PC-9 (cell line): ENCODE measurements at regions not wholly inside any gene's neighbourhood (a gene's known extent, or its start where the extent isn't known, plus 50 kb on each side); places are given as distances from the start of the nearest gene placed in this dataset.

Experiments
- BruUV-seq: library from RNA; stranded (reverse); fragments of 400-500 nt; replicated peaks from 2 replicates; lab custom pipeline; 2021; lab: Mats Ljungman, UMichigan
- CTCF ChIA-PET: fragments of 300-600 bp; sonication (Branson Sonifier 250); formaldehyde crosslinking; loops from one replicate; lab custom pipeline; 2022; ENCODE audit warnings: antibody characterized with exemption; lab: Charles Lee
- POLR2A ChIA-PET: fragments of 300-600 bp; sonication (Branson Sonifier 250); formaldehyde crosslinking; loops from one replicate; lab custom pipeline; 2022; ENCODE audit warnings: antibody characterized with exemption; ENCODE audit not compliant: unreplicated experiment; lab: Charles Lee
- DNase-seq, 2 experiments: peaks; one replicate each; pipeline versions ENCODE4 v3.0.0 to v3.0.0-alpha.2; 2015 to 2022; ENCODE audit warnings: mixed read lengths in 1 of 2
- H2AFZ ChIP-seq: fragments of 200-600 bp; sonication (generic); 2 replicates; pipeline ENCODE4 v1.8.1; 2017; ENCODE audit warnings: antibody characterized with exemption
- H3F3A ChIP-seq: fragments of 200-600 bp; sonication (generic); 2 replicates; pipeline ENCODE4 v1.8.1; 2017; ENCODE audit warnings: antibody characterized with exemption, mild to moderate bottlenecking, low read depth; ENCODE audit not compliant: insufficient read depth
- H3K27ac ChIP-seq: fragments of 200-600 bp; sonication (generic); 2 replicates; pipeline ENCODE4 v1.6.1; 2016; ENCODE audit warnings: mixed run types
- H3K27me3 ChIP-seq: fragments of 200-600 bp; sonication (generic); 2 replicates; pipeline ENCODE4 v1.6.1; 2016; ENCODE audit warnings: low read depth, mixed run types; ENCODE audit not compliant: insufficient read depth
- H3K36me3 ChIP-seq: fragments of 200-600 bp; sonication (generic); 2 replicates; pipeline ENCODE4 v1.6.1; 2016; ENCODE audit warnings: low read depth, mixed run types
- H3K4me1 ChIP-seq: fragments of 200-600 bp; sonication (generic); replicated peaks from 2 replicates; pipeline ENCODE4 v1.6.1; 2016; ENCODE audit warnings: mixed run types; ENCODE audit not compliant: insufficient read depth
- H3K4me2 ChIP-seq: fragments of 200-600 bp; sonication (generic); 2 replicates; pipeline ENCODE4 v1.6.1; 2017; ENCODE audit warnings: mixed run types
- H3K4me3 ChIP-seq: fragments of 200-600 bp; sonication (generic); 2 replicates; pipeline ENCODE4 v1.6.1; 2016; ENCODE audit warnings: mixed run types
- H3K79me2 ChIP-seq: fragments of 200-600 bp; sonication (generic); 2 replicates; pipeline ENCODE4 v1.6.1; 2017; ENCODE audit warnings: low read depth, mixed run types
- H3K9me2 ChIP-seq: fragments of 200-600 bp; sonication (generic); 2 replicates; pipeline ENCODE4 v1.8.1; 2017; ENCODE audit warnings: mild to moderate bottlenecking; ENCODE audit not compliant: insufficient read depth
- H3K9me3 ChIP-seq: fragments of 200-600 bp; sonication (generic); 2 replicates; pipeline ENCODE4 v1.8.1; 2016; ENCODE audit warnings: low read depth; ENCODE audit not compliant: insufficient read depth
- H4K20me1 ChIP-seq: fragments of 200-600 bp; sonication (generic); 2 replicates; pipeline ENCODE4 v1.8.1; 2017; ENCODE audit not compliant: insufficient read depth
- CTCF ChIP-seq: fragments of 200-600 bp; sonication (generic); conservative IDR thresholded peaks from 2 replicates; pipeline ENCODE4 v1.6.1; 2017; ENCODE audit warnings: mixed run types, antibody characterized with exemption, mild to moderate bottlenecking, moderate library complexity
- EZH2 ChIP-seq: fragments of 200-600 bp; sonication (generic); IDR thresholded peaks from 2 replicates; pipeline ENCODE4 v1.8.0; 2017; ENCODE audit warnings: antibody characterized with exemption, low read depth
- intact Hi-C: fragments of 100-400 bp; cut with micrococcal nuclease; formaldehyde crosslinking; loops from one replicate; pipeline ENCODE4 v1.10.0; 2022; ENCODE audit not compliant: unreplicated experiment

DNA sequence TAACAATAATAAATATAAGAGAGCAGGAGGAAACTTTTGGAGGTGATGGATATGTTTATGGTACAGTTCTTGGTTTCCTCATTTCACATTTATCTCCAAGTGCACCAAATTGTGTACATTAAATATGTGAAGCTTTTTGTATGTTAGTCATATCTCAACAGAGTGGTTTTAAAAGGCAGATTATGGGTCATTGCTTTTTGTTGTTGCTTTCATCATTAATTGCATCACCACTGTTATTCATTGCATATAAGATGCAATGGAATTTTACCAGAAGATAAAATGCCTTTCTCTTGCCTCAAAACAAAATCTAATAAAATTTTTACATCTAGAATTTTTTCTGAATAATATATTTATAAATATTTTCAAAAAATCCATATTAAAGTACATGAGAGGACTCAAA, 1198.9 kb upstream of the GBE1 start:
- no peaks in the 10 kb centered on the region for H3K4me1 ChIP-seq
- TF ChIP-seq EZH2, result no peak
- no peak for TF ChIP-seq CTCF
- CTCF ChIA-PET, result no interaction called here
- no peaks in the 10 kb centered on the region for H3K9me3 ChIP-seq
- H3F3A ChIP-seq, result no peaks in the 10 kb centered on the region
- H3K79me2 ChIP-seq, result no peaks in the 10 kb centered on the region
- intact Hi-C loops, result no loop called here
- no peak overlapping the region for H3K27ac ChIP-seq
- BruUV-seq, result no TSS peak
- H3K27me3 ChIP-seq, result no peaks in the 10 kb centered on the region
- no peak overlapping the region for H3K4me2 ChIP-seq
- no peaks in the 10 kb centered on the region for H4K20me1 ChIP-seq
- no peaks in the 10 kb centered on the region for H3K9me2 ChIP-seq
- POLR2A ChIA-PET, result no interaction called here
- H3K4me3 ChIP-seq, result no peak overlapping the region
- no peak for DNase-seq
- H2AFZ ChIP-seq, result no peak overlapping the region
- no peaks in the 10 kb centered on the region for H3K36me3 ChIP-seq

DNA sequence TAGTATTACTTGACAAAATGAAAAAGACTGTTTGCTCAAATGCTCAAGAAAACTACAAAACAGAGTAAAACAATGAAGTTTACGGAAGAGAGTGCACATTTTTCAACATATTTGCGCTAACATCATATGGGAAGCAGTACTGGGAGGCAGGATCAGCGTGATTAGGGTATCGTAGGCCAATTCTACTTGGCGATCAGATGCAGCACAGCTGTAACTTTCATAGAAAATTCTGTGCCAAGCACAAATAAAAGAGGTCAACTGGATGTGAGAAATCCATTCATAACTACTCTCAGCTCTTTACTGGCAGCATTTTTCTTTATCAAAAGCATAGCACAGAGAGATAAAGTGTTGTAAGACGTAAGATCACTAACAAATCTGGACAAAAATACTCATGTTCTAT, 1196.3 kb upstream of the GBE1 start:
- H2AFZ ChIP-seq, result no peak overlapping the region
- ChIA-PET CTCF (no interaction called here), POLR2A (no interaction called here)
- no peak overlapping the region for H3K4me3 ChIP-seq
- H3K27me3 ChIP-seq, result no peaks in the 10 kb centered on the region
- H3K27ac ChIP-seq, result no peak overlapping the region
- no peaks in the 10 kb centered on the region for H3K79me2 ChIP-seq
- intact Hi-C loops, result no loop called here
- no peaks in the 10 kb centered on the region for H4K20me1 ChIP-seq
- no peak for TF ChIP-seq CTCF
- no peak for TF ChIP-seq EZH2
- H3K4me1 ChIP-seq, result no peaks in the 10 kb centered on the region
- H3K4me2 ChIP-seq, result no peak overlapping the region
- no peaks in the 10 kb centered on the region for H3K36me3 ChIP-seq
- H3K9me3 ChIP-seq, result no peaks in the 10 kb centered on the region
- no peaks in the 10 kb centered on the region for H3F3A ChIP-seq
- BruUV-seq, result no TSS peak
- DNase-seq, result no peak
- H3K9me2 ChIP-seq, result no peaks in the 10 kb centered on the region

- TF ChIP-seq CTCF, result no peak
- no peak for TF ChIP-seq EZH2
- no peak for DNase-seq
- H3K9me2 ChIP-seq, result no peaks in the 10 kb centered on the region
- no peak overlapping the region for H3K4me2 ChIP-seq
- H4K20me1 ChIP-seq, result no peaks in the 10 kb centered on the region
- no peaks in the 10 kb centered on the region for H3F3A ChIP-seq
- H3K4me1 ChIP-seq, result no peaks in the 10 kb centered on the region
- H3K9me3 ChIP-seq, result no peaks in the 10 kb centered on the region
- no peaks in the 10 kb centered on the region for H3K27me3 ChIP-seq
- H3K79me2 ChIP-seq, result no peaks in the 10 kb centered on the region
- ChIA-PET CTCF (no interaction called here), POLR2A (no interaction called here)
- no peak overlapping the region for H3K27ac ChIP-seq
- intact Hi-C loops, result no loop called here
- BruUV-seq, result no TSS peak
- no peak overlapping the region for H3K4me3 ChIP-seq
- H3K36me3 ChIP-seq, result no peaks in the 10 kb centered on the region
- H2AFZ ChIP-seq, result no peak overlapping the region
Measured at GRCh38 chr3:82957079-82957478, 1195.6 kb upstream of the GBE1 start.
